ENCODE measurements at regions not wholly inside any gene's neighbourhood (a gene's known extent, or its start where the extent isn't known, plus 50 kb on each side); places are given as distances from the start of the nearest gene placed in this dataset.
"Not testable (repeated sequence)": the region's sequence is repeated elsewhere in the genome, so short reads cannot be mapped to it uniquely, and the experiment has no call there.

GRCh38 chr6:43932259-43933147 is 162.5 kb downstream of the VEGFA start:
- no peak for DNase-seq

GRCh38 chr6:43931201-43931600 is 161.2 kb downstream of the VEGFA start:
- no peak for DNase-seq

- no peak for DNase-seq
These were observed 160.6 kb downstream of the VEGFA start for GRCh38 chr6:43930440-43931154.

- DNase-seq, result no peak
These were observed 159.5 kb downstream of the VEGFA start for GRCh38 chr6:43929511-43929910.

- DNase-seq, result no peak
These were observed 157.7 kb downstream of the VEGFA start for GRCh38 chr6:43927532-43928210.

GRCh38 chr6:43926634-43927531 is 156.9 kb downstream of the VEGFA start:
- peak; percentile 36 to 82 for DNase-seq

- DNase-seq, result not testable (repeated sequence)
These were observed 155.7 kb downstream of the VEGFA start for GRCh38 chr6:43925636-43926139.

- no peak for DNase-seq
These were observed 154.3 kb downstream of the VEGFA start for GRCh38 chr6:43924222-43924702.

GRCh38 chr6:43923376-43924221 is 153.6 kb downstream of the VEGFA start:
- no peak for DNase-seq

- DNase-seq, result no peak
These were observed 152.7 kb downstream of the VEGFA start for GRCh38 chr6:43922426-43923375.

- no peak for DNase-seq
These were observed 151.8 kb downstream of the VEGFA start for GRCh38 chr6:43921548-43922425.

GRCh38 chr6:43921039-43921438 is 151.0 kb downstream of the VEGFA start:
- DNase-seq, result no peak

- DNase-seq, result no peak
These were observed 149.8 kb downstream of the VEGFA start for GRCh38 chr6:43919774-43920173.

GRCh38 chr6:43917878-43918382 is 147.9 kb downstream of the VEGFA start:
- no peak for DNase-seq

GRCh38 chr6:43916924-43917877 is 147.2 kb downstream of the VEGFA start:
- DNase-seq, result no peak

GRCh38 chr6:43915986-43916923 is 146.2 kb downstream of the VEGFA start:
- DNase-seq, result no peak

Data from NCI-H1930 (cell line).